ENCODE measurements at regions not wholly inside any gene's neighbourhood (a gene's known extent, or its start where the extent isn't known, plus 50 kb on each side); places are given as distances from the start of the nearest gene placed in this dataset.

GRCh38 chr17:77393867-77394539, 253.2 kb downstream of the SEC14L1 start:
- POLR2A ChIA-PET = no interaction called here
- TF ChIP-seq CTCF (IDR thresholded peaks at IDR 0.05; ENCODE audit: low read depth, low read length) = no peak
- no peak overlapping the region for H3K4me3 ChIP-seq (ENCODE audit: low read depth, low read length)
- no peaks in the 10 kb centered on the region; the same call in 1 of the 2 replicates for H3K9me3 ChIP-seq (ENCODE audit: control insufficient read depth, insufficient read depth, low read length)
- no peaks in the 10 kb centered on the region for H3K27me3 ChIP-seq (ENCODE audit: control insufficient read depth, insufficient read depth, low read length)
- no peak for DNase-seq (ENCODE audit: low read depth, low spot score)
- H3K27ac ChIP-seq (ENCODE audit: low read depth, low read length) = no peak overlapping the region
- CTCF ChIA-PET = interaction anchor here (0.5 kb wide), 1 partner anchor 1078 kb away, joined by 4 read pairs; no protein-coding TSS in a partner anchor

- H3K4me3 ChIP-seq (ENCODE audit: low read depth, low read length) = no peak overlapping the region
- no peak for DNase-seq (ENCODE audit: low read depth, low spot score)
- no peaks in the 10 kb centered on the region for H3K27me3 ChIP-seq (ENCODE audit: control insufficient read depth, insufficient read depth, low read length)
- ChIA-PET CTCF (interaction anchor here (0.5 to 1.0 kb wide), 2 partner anchors 35 to 1079 kb away, joined by 3 to 4 read pairs; no protein-coding TSS in a partner anchor), POLR2A (no interaction called here)
- TF ChIP-seq CTCF (IDR thresholded peaks at IDR 0.05; ENCODE audit: low read depth, low read length) = no peak
- no peak overlapping the region for H3K27ac ChIP-seq (ENCODE audit: low read depth, low read length)
- H3K9me3 ChIP-seq (ENCODE audit: control insufficient read depth, insufficient read depth, low read length) = no peaks in the 10 kb centered on the region; the same call in 1 of the 2 replicates
Observed at GRCh38 chr17:77394540-77395295, 253.9 kb downstream of the SEC14L1 start.

GRCh38 chr17:77395501-77396048, 254.8 kb downstream of the SEC14L1 start:
- CTCF ChIA-PET = interaction anchor here (1.0 kb wide), 1 partner anchor 34 kb away, joined by 3 read pairs; no protein-coding TSS in a partner anchor

GRCh38 chr17:77396610-77397009, 255.8 kb downstream of the SEC14L1 start:
- no peak overlapping the region for H3K27ac ChIP-seq (ENCODE audit: low read depth, low read length)
- H3K27me3 ChIP-seq (ENCODE audit: control insufficient read depth, insufficient read depth, low read length) = no peaks in the 10 kb centered on the region
- H3K4me3 ChIP-seq (ENCODE audit: low read depth, low read length) = no peak overlapping the region
- no peaks in the 10 kb centered on the region; the same call in 1 of the 2 replicates for H3K9me3 ChIP-seq (ENCODE audit: control insufficient read depth, insufficient read depth, low read length)
- no peak for DNase-seq (ENCODE audit: low read depth, low spot score)
- ChIA-PET POLR2A (no interaction called here), CTCF (no interaction called here)
- no peak for TF ChIP-seq CTCF (IDR thresholded peaks at IDR 0.05; ENCODE audit: low read depth, low read length)

More at GRCh38 chr17:77395501-77396048, 254.8 kb downstream of the SEC14L1 start:
- H3K27me3 ChIP-seq (ENCODE audit: control insufficient read depth, insufficient read depth, low read length) = no peaks in the 10 kb centered on the region
- no peak for DNase-seq (ENCODE audit: low read depth, low spot score)
- POLR2A ChIA-PET = no interaction called here
- H3K9me3 ChIP-seq (ENCODE audit: control insufficient read depth, insufficient read depth, low read length) = no peaks in the 10 kb centered on the region; the same call in 1 of the 2 replicates
- TF ChIP-seq CTCF (IDR thresholded peaks at IDR 0.05; ENCODE audit: low read depth, low read length) = no peak
- H3K4me3 ChIP-seq (ENCODE audit: low read depth, low read length) = no peak overlapping the region
- no peak overlapping the region for H3K27ac ChIP-seq (ENCODE audit: low read depth, low read length)

- Histone ChIP-seq H3K27me3 (ENCODE audit: control insufficient read depth, insufficient read depth, low read length) (no peaks in the 10 kb centered on the region), H3K4me3 (ENCODE audit: low read depth, low read length) (no peak overlapping the region), H3K9me3 (ENCODE audit: control insufficient read depth, insufficient read depth, low read length) (peaks cover 4% of the 10 kb centered on the region; the same call in 1 of the 2 replicates), H3K27ac (ENCODE audit: low read depth, low read length) (no peak overlapping the region)
- DNase-seq (ENCODE audit: low read depth, low spot score) = no peak
- CTCF ChIA-PET = no interaction called here
- TF ChIP-seq CTCF (IDR thresholded peaks at IDR 0.05; ENCODE audit: low read depth, low read length) = no peak
- POLR2A ChIA-PET = no interaction called here
Observed at GRCh38 chr17:77398274-77398673, 257.5 kb downstream of the SEC14L1 start.
